ENCODE measurements at regions not wholly inside any gene's neighbourhood (a gene's known extent, or its start where the extent isn't known, plus 50 kb on each side); places are given as distances from the start of the nearest gene placed in this dataset.

DNA sequence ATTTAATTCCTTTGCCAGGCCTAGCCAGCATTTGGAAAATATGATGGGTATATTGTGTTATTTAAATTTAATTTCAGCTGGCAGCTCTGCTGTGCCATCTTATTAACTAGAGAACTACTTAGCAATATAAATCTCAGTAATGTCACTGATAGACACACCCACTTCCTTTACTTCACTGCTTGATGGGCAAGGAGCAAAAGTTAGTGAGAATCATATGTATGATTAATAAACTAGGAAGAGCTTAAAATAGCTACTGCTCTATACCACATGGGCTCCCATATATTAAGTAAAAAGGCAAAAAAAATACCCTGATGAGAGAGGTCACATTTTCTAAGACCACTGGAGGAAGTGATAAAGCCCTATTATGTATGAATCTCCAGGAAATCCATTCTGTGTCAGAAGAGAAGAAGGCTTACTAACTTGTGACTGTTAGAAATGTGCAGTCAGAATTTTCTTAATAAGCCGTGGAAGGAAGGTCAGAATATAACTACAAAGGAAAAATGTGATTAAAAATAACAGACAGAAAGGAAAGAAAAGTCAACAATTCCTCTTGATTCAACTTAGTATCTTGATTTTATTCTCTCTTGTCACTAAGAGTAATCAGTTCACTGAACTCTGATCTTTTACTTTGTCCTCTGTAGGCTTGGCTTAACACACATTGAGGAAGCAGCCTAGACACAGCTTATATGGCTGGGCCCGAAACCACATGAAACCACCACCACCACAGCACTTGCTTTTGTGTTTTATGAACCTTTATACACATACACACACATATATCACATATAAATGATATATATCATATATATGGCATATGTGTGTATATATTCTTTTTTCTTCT lies 1233.9 kb upstream of the ALCAM start:
- no peak for FAIRE-seq

DNA sequence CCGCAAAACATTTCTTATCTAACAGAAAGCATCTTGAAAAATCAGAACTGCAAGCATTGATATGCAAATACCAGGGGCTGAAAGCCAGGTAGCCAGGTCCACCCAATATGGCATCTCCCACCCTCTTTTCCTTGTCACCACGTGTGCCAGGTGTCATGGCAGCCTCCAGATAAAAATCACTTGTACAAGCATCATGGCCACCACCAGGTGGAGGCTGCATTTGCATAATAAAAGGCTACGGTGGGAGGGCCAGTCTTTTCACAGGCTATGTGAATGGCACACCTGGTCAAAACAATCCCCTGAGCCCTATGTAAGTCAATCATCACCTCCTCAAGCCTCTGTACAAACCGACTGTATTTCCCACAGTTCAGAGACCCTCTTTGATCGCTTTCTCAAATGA lies 1233.1 kb upstream of the ALCAM start:
- Histone ChIP-seq H3K4me1 (ENCODE audit: control insufficient read depth, extremely low read depth, insufficient read depth, low read length) (no peaks in the 10 kb centered on the region), H3K27me3 (ENCODE audit: control insufficient read depth, extremely low read depth, insufficient read depth, low read length) (no peaks in the 10 kb centered on the region), H3K9ac (ENCODE audit: control insufficient read depth, extremely low read depth, insufficient read depth, low read length) (no peak overlapping the region), H3K36me3 (ENCODE audit: control insufficient read depth in 2 of 2, extremely low read depth in 1 of 2, insufficient read depth in 2 of 2, low read length in 2 of 2) (no peaks in the 10 kb centered on the region), H3K9me1 (ENCODE audit: control insufficient read depth, extremely low read depth, insufficient read depth, low read length) (no peaks in the 10 kb centered on the region), H2AFZ (ENCODE audit: control insufficient read depth, low read length) (no peak overlapping the region), H3K9me3 (ENCODE audit: control insufficient read depth, low read depth, low read length) (no peaks in the 10 kb centered on the region), H3K79me2 (ENCODE audit: control insufficient read depth, insufficient read depth, low read length) (no peaks in the 10 kb centered on the region), H4K20me1 (ENCODE audit: control insufficient read depth, extremely low read depth, insufficient read depth, low read length) (no peaks in the 10 kb centered on the region), H3K4me2 (ENCODE audit: control insufficient read depth, extremely low read depth, insufficient read depth, low read depth, low read length) (no peak overlapping the region), H3K4me3 (ENCODE audit: control insufficient read depth in 2 of 3, extremely low read depth in 1 of 3, insufficient read depth in 2 of 3, low read depth in 1 of 3, low read length in 3 of 3) (no peak overlapping the region), H3K27ac (ENCODE audit: control insufficient read depth, insufficient read depth, low read length) (no peak overlapping the region)
- DNase-seq (ENCODE audit: low read depth, low spot score) (no peak), FAIRE-seq (no peak)
- dilution Hi-C loops (cut with MboI; ENCODE audit: extremely low pct_ligation_motif_present, low sequenced_read_pairs), result no loop called here
- TF ChIP-seq, protein P1, sequence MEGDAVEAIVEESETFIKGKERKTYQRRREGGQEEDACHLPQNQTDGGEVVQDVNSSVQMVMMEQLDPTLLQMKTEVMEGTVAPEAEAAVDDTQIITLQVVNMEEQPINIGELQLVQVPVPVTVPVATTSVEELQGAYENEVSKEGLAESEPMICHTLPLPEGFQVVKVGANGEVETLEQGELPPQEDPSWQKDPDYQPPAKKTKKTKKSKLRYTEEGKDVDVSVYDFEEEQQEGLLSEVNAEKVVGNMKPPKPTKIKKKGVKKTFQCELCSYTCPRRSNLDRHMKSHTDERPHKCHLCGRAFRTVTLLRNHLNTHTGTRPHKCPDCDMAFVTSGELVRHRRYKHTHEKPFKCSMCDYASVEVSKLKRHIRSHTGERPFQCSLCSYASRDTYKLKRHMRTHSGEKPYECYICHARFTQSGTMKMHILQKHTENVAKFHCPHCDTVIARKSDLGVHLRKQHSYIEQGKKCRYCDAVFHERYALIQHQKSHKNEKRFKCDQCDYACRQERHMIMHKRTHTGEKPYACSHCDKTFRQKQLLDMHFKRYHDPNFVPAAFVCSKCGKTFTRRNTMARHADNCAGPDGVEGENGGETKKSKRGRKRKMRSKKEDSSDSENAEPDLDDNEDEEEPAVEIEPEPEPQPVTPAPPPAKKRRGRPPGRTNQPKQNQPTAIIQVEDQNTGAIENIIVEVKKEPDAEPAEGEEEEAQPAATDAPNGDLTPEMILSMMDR (optimal IDR thresholded peaks at IDR 0.05 in 1 of 3, IDR thresholded peaks at IDR 0.05 in 1 of 3, conservative IDR thresholded peaks at IDR 0.05 in 1 of 3; ENCODE audit: extremely low read depth in 1 of 3, insufficient read depth in 2 of 3, low read length in 3 of 3), result no peak
- TF ChIP-seq EZH2 (IDR thresholded peaks at IDR 0.05; ENCODE audit: low read length), result no peak

More for the DNA sequence above, 1233.9 kb upstream of the ALCAM start:
- Histone ChIP-seq H3K4me3 (ENCODE audit: control insufficient read depth in 2 of 3, extremely low read depth in 1 of 3, insufficient read depth in 2 of 3, low read depth in 1 of 3, low read length in 3 of 3) (no peak overlapping the region), H3K4me2 (ENCODE audit: control insufficient read depth, extremely low read depth, insufficient read depth, low read depth, low read length) (no peak overlapping the region), H4K20me1 (ENCODE audit: control insufficient read depth, extremely low read depth, insufficient read depth, low read length) (no peaks in the 10 kb centered on the region), H3K9me1 (ENCODE audit: control insufficient read depth, extremely low read depth, insufficient read depth, low read length) (no peaks in the 10 kb centered on the region), H3K27ac (ENCODE audit: control insufficient read depth, insufficient read depth, low read length) (no peak overlapping the region), H3K9ac (ENCODE audit: control insufficient read depth, extremely low read depth, insufficient read depth, low read length) (no peak overlapping the region), H3K27me3 (ENCODE audit: control insufficient read depth, extremely low read depth, insufficient read depth, low read length) (no peaks in the 10 kb centered on the region), H3K79me2 (ENCODE audit: control insufficient read depth, insufficient read depth, low read length) (no peaks in the 10 kb centered on the region), H3K36me3 (ENCODE audit: control insufficient read depth in 2 of 2, extremely low read depth in 1 of 2, insufficient read depth in 2 of 2, low read length in 2 of 2) (no peaks in the 10 kb centered on the region), H3K4me1 (ENCODE audit: control insufficient read depth, extremely low read depth, insufficient read depth, low read length) (no peaks in the 10 kb centered on the region), H2AFZ (ENCODE audit: control insufficient read depth, low read length) (no peak overlapping the region), H3K9me3 (ENCODE audit: control insufficient read depth, low read depth, low read length) (no peaks in the 10 kb centered on the region)
- TF ChIP-seq, protein P1 (optimal IDR thresholded peaks at IDR 0.05 in 1 of 3, IDR thresholded peaks at IDR 0.05 in 1 of 3, conservative IDR thresholded peaks at IDR 0.05 in 1 of 3; ENCODE audit: extremely low read depth in 1 of 3, insufficient read depth in 2 of 3, low read length in 3 of 3), result no peak
- no peak for TF ChIP-seq EZH2 (IDR thresholded peaks at IDR 0.05; ENCODE audit: low read length)
- dilution Hi-C loops (cut with MboI; ENCODE audit: extremely low pct_ligation_motif_present, low sequenced_read_pairs), result no loop called here
- no peak for DNase-seq (ENCODE audit: low read depth, low spot score)
